ENCODE measurements at regions not wholly inside any gene's neighbourhood (a gene's known extent, or its start where the extent isn't known, plus 50 kb on each side); places are given as distances from the start of the nearest gene placed in this dataset.

GRCh38 chr6:131410785-131411184, 162.2 kb upstream of the ARG1 start (continued):
- no peak for TF ChIP-seq KDM4A (IDR thresholded peaks at IDR 0.05; ENCODE audit: low read depth, low read length, severe bottlenecking)
- TF ChIP-seq YY1 (IDR thresholded peaks at IDR 0.05; ENCODE audit: low read depth, low read length) = no peak
- no peak for TF ChIP-seq KDM5A (IDR thresholded peaks at IDR 0.05; ENCODE audit: low read length)
